SK-N-DZ (cell line): ENCODE measurements at regions not wholly inside any gene's neighbourhood (a gene's known extent, or its start where the extent isn't known, plus 50 kb on each side); places are given as distances from the start of the nearest gene placed in this dataset.
"Not testable (repeated sequence)": the region's sequence is repeated elsewhere in the genome, so short reads cannot be mapped to it uniquely, and the experiment has no call there.

Experiments used
- DNase-seq: peaks from one replicate; pipeline ENCODE4 v3.0.0-alpha.2; 2015; ENCODE audit warnings: low spot score

DNA sequence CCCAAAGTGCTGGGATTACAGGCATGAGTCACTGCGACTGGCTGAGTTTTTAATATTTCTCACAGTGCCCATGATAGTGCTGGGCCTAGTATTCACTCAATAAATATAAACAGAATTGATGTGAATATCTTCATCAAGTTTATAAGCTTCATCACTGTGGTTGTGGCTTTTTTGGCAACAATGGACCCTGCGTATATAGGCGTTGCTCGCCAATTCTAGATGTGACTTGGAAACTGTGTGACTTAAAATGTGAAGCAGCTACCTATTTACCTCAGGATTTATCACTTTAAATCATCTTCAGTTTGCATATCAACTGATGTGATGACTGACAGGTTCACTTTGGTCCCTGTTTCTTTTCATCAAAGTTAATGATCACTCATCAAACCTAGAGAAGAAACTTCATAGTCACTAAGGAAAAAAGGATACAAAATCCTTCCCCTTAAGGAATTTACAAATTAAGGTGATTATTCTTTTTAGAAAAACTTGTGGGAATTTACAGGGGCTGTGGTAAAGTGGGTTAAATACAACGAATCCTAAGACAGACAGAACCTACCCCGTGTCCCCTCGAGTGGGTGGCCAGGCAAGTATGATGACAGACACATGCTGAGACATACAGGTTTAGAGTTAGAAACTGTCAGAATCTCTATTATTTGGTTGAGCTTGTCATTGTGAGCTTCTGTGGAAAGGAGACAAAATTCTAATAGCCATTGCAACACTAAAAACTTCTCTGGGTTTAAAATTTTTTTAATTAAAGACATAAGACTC lies 101.3 kb downstream of the AKAP11 start:
- DNase-seq, result no peak

DNA sequence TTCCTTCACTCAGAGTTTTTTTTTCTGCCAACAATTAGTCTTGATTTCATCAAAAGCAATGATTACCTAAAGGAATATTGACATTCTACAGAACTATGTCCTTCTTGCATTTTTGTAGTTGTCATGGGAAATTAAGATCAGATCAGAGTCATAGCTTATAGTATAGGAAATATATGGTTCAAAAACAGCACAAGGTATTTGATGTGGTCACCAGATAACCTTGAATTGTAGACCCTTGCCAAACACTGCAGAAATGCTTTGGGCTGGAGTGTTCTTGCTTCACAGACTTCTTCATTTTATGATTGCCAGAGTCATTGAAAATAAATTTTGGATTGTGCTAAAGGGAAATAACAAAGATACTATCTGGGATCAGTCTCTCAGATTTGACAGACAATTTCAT lies 103.7 kb downstream of the AKAP11 start:
- DNase-seq, result no peak

DNA sequence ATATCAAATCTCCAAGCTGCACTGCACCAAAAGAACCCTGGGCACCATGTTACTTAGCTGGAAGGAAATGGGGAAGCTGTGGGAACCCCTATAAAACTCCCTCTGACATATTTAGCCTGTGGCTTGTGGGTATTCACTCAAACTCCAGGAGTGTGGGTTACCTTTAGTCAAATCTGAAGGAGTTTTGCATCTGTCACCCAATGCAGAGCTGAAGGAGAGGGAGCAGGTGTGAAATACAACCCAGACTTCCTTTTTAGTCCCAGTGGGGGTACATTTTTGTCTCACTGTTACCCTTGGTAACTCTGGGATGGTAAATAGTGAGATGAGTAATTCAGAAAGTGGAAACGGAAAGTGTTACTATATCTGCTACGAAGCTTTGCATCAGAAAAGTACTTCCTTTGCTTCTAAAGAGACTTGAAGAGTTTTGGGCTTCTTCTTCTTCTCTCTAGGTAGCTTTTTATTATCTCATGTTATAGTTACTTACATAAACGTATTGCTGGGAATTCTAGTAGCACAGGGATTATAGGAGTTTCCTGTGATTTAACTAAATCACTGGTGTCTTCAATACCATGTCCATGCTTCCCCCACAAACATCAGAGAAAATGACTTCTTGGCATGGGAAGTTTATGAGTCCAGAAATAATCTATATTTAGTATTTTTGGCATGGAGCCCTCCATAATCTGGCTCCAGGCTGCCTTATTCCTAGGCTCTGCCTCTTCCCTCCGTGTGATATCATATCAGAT lies 105.9 kb downstream of the AKAP11 start:
- DNase-seq, result no peak

DNA sequence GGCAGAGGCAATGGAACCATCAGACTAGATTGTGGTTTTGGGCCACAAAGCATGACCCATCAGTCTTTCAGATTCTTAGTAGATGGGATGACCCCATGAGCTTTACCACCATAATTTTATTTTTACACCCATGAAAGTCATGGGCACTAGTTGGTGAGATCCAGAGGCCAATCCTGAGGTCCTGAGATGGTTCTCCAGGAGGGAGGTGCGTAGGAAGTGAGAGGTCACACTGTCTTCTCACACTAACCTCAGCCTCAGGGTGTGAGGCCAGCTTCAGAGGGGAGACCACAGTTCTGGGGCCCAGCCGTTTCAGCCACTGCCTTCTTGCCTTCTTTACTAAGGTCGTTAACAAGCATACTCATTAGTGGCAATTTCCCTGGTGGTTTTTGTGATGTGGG lies 106.4 kb downstream of the AKAP11 start:
- no peak for DNase-seq

DNA sequence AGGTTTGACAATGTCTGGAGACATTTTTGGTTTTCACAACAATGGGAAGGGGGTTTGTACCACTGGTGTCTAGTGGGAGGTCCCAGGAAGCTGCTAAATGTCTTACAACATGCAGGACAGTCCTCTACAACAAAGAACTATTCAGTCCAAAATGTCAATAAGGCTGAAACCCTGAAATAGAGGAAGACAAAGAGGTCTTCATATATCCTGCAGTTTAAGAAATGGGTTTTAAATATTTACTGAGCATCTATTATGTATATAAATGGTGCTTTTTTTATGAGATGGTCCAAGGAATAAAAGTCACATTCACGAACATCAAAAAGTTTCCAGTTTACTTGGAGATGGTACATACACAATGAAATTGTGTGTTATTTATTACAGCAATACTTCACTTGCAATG lies 107.3 kb downstream of the AKAP11 start:
- DNase-seq, result no peak

DNA sequence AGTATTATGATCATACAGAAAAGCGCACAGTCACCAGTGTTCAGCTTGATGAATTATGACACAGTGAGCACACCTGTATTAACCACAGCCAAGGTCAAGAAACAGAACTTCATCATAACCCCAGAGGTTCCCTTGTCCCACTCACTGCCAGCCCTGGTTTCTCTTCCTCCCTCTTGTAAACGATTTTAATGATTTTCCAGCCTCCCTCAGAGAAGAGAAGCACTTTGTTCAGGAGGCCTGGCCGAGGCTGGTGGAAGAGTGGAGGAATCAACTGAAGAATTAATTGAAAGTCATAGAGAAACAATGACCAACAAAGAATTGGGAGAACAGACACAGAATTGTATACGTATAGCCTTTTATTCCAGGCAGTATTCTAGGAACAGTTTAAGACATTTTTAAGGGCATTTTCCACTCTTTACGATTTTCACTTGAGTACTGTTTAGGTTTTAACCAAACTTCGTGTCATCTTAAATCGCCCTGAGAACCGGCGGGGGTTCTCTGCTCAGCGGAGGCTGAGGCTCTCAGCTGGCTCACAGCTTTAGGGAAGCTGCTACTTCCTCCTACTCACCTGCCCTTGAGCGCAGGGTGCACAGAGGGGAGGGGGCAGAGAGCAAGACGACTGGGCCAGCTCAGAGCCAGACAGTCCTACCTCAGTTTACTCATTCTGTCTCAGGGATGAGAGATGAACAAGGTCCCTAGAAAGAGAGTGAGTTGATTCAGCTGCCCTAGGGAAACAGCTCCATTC lies 108.6 kb downstream of the AKAP11 start:
- no peak for DNase-seq

DNA sequence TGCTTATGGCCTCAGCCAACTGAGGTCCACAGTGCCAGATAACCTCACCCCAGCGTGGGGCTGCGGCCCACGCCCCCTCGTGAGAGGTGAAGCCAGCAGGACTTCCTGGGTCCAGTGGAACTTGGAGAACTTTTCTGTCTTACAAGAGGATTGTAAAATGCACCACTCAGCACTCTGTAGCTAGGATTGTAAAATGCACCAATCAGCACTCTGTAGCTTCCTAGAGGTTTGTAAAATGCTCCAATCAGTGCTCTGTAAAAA lies 109.1 kb downstream of the AKAP11 start:
- DNase-seq, result no peak

DNA sequence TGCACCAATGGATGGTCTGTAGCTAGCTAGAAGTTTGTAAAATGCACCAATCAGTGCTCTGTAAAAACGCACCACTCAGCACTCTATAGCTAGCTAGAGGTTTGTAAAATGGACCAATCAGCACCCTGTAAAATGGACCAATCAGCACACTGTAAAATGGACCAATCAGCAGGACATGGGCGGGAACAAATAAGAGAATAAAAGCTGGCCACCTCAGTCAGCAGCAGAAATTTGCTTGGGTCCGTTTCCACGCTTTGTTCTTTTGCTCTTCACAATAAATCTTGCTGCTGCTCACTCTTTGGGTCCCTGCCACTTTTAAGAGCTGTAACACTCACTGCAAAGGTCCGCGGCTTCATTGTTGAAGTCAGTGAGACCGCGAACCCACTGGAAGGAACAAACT lies 109.5 kb downstream of the AKAP11 start:
- DNase-seq, result not testable (repeated sequence)

DNA sequence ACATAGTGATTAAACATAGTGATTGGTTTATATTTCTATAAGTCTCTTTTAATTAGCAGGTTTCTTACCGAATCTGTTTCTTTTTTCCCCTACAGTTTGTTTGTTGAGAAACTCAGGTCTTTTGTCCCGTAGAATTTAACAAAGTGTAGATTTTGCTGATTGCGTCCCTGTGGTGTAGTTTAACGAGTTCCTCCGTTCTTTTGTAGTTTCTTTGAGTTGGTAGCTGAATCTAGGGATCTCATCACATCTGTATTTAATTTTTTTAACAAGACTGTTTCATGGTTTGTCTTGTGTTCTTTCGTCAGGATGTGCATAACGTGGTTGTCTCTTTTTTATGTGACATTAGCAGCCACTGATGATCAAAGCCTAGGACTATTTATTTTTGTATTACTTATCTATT lies 111.1 kb downstream of the AKAP11 start:
- DNase-seq, result no peak

DNA sequence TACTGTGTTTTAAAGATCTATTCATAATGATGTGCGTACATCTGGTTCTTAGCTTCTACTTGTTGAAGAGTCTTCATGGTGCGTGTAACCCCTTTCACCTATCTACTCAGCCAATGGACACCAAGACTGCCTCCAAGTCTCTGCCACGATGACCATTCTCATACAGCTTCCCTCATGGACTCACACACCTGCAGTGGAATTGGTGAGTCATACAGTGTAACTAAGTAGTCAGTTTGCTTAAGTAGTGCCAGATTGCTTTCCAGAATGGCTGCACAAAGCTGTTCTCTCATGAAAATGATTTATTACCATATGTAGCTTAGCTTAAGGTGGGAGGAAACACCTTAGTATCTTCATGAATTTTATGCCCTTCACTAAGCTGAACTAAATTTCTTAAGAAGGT lies 112.3 kb downstream of the AKAP11 start:
- DNase-seq, result no peak

DNA sequence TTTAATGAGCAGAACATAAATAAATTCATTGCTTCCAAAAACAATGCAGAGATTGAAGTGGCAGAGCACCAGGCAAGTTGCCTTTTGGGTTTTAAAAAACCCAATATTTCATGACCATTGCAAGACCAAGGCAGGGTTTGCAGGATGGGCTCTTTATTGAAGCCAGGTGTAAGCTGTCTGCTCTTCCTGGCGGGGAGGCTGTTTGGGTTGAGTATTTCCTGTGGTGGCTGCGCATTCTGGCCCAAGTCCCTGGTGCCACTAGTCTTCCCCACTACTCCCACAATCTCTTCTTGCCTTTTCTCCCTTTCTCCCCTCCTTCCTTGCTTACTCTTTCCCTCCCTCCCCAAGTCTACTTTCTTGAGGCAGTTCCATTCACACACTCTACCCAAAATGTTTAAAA lies 116.4 kb downstream of the AKAP11 start:
- DNase-seq, result no peak

DNA sequence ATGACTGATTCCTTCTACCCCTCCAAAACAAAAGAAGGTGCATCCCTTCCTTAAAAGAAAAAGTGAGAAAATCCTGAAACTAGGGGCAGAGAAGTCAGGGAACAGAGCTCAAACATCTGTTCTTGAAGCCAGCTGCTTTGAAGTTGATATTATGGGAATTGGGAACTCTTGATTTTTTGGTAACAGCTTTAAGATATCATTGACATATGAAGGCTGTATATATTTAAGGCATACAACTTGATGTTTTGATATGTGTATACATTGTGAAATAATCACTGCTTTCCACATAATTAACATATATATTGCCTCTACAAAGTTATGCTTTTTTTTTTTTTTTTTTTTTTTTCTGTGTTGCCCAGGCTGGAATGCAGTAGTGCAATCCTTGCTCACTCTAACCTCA lies 117.1 kb downstream of the AKAP11 start:
- DNase-seq, result no peak

DNA sequence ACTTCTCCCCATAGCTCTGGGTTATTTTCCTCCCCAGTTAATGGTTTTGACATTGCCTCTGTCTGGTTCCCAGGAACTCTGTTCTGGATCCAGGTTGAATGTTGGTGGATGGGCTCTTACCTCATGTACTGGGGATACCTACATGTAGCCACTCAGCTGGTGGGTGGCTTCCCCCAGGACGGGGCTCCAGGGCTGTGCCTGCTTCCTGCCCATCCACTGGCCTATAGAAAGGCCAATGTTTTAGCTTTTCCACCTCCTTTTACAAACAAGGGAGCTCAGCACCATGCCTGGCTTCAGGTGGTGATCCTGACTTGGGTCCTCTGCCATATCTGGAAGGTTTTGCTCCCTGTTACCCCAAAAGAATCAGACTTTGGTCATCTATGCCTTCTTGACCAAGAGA lies 120.2 kb downstream of the AKAP11 start:
- DNase-seq, result no peak

DNA sequence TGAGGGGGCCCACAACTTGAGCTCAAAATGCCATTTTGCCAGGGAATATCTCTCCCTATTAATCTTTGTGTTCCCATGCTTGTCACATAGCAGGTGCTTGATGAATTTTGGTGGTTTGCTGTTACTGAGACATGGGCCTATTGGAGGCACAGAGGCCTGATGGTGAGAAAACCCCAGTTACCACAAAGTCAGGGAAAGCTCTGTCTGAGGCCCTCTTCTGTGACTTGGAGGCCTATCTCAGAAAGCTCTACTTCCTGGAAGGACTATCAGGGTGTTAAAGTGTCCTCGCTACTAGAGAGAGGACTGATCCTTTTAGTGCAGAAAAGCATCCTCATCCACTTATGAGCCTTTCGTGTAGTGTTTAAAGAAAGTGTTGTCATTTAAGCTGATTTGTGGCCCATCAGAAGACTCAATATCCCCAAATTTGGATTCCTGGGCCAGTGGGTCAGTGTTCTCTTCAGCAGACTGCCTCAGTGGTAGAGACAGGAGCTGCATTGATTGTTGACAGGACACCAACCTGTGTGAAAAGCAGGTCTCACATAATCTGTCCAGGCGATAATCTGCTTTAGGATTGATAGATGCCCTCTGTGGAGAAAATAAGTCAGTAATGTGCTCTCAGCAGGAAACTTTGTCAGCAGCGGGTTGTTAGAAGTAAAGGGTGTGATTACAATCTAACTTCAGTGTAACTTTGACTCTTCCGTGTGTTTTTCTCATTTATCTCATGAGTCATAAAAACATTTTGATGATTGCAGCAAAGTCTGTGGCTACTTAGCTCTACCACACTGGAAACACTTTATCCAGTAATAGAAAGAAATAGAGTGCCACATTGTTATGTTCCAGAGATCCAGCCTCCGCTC lies 121.0 kb downstream of the AKAP11 start:
- no peak for DNase-seq

DNA sequence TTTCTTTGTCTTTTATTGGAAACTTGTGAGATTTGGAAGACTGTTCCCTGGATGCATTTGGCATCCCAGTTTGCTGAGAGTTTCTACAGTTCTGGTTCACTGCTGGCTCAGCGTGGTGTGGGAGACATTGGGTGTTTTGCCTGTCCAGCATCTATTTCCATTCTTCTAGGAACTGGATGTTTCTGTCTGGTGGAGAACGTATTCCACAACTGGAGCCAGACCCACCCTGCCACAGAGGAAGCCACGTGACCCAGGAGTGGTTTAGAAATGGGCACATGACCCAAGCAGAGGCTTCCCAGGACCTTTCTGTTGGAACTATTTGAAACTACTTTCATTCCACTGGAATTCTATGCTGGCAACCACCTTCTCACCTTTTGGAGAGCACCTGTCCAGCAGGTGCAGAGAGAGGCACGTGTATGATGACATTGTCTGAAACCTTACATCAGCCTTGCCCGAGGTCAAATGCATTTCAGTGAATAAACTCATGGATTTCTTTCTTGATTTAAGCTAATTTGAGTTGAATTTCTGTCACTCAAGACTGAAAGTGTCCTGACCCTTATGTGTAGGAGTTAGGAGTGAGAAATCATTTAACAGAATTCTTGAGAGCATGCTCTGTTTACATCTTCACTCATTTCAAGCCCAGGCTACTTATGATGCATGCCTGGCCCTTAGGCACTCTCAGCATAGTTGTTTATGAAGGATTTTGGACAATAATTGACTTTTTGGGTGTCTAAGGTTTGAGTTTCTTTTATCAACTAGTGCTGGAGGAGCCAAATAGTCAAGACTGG lies 121.8 kb downstream of the AKAP11 start:
- no peak for DNase-seq

DNA sequence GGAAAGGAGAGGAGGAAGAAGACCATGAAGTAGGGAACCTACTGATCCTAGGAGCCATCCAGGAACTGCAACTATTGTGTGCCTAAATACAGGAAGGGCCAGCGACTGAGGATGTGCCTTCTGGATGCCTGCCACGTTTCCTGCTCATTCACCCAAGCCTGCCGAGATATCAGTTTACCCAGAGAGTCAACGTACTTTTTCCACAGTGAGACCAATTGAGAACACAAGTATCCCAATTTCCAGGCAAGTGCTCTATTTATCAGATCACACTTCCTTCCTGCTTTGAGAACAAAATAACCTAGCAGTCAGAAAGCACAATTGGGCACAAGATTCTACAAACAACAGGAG lies 122.4 kb downstream of the AKAP11 start:
- DNase-seq, result no peak

DNA sequence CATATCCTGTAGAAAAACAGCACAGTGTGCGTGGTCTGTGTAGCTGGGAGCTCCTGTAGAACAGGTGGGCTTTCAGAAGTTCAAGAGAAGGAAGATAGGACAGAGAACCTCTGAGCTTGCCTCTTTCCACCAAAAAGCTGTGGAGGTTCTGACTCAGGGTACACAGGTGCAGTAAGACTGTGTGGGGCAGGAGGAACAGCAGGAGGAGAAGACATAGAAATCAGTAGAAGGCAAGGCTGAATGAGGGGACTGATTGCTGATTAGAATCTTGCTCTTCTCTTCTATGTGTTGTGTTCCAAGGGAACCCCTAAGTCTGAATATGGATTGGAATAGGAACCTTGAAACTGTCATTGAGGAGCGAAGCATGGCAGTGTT lies 122.7 kb downstream of the AKAP11 start:
- DNase-seq, result no peak

DNA sequence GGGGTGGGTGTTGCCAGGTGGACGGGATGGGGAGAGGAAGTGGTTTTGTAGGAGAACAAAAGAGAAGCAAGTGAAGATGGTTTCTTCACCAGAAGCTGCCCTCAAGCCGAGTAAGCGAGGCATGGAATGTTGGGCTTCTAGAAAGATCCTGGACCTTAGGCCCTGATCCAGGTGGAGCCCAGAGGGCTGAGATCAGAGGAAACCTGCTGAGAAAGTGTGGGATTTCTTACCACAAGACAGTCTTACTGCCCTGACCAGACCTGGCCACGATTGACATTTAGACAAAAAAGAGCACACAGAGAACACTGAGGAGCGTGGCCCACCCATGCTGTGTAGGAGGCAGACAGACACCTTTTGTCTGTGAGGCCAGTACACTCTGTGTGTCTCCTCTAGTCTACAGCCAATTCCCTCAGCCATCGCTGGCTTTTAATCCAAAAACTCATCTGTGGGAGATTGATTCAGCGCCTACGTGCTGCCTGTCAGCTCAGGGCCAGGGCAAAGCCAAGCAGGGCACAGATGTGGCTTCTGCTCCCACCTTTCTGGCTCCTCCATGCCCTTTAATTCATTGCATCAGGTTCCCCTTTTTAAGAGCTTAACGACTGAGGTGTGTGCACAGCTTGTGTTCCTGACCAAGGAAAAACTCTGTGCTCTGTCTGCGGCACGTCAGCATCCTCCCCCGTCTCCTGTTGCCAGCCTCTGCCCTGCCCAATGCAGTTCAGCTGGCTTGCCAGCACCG lies 123.3 kb downstream of the AKAP11 start:
- DNase-seq, result no peak

DNA sequence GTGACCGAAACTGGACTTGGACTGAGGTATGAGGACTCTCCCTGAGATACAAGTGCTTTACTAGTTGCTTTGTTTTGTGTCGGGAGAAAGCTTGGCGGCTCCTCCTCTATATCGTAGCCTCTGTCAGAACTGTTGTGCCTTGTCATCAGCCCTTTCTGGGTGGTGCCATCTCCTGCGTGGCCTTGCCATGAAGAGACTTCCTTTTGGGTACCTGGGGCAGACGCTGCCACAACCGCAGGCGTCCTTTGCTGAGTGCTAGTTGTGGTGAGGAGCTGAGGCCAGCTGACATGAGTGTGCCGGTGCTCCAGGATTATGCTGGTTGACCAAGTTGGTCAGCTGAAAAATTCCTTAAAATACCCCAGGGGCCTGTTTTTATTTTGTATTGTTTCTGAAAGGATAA lies 124.5 kb downstream of the AKAP11 start:
- no peak for DNase-seq

DNA sequence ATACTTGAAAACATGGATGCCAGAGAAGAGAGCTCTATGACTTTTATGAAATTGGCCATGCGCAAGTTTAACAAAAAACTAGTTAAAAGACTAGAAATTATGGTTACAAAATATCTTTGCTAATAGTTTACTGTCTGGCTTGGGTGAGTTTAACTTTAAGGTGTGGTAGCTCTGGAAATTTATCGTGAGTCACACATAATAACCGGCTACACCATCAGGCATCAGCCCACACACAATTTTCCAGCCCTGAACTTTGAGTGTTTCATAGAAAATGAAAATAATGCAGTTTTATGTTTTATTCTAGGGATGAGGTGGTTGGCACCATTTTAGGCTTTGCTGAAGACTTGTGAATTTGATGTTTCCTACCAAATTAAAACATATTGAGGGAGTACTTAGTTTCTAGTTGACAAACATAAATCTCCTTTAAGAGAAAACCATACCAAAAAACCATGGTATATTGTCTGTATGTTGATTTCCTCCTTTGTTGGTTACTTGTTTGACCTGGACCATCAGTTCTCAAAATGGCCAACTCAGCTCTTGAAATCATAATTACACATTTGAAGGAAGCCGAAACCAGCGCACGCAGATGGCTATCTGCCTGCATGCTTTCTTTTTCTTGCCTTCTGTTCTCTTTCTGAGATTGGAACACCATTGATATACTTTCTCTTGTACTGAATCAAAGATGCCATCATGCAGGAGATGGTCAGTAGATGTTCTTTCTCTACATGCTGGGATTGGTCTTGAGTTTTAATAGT lies 125.1 kb downstream of the AKAP11 start:
- DNase-seq, result no peak
